ENCODE measurements at regions not wholly inside any gene's neighbourhood (a gene's known extent, or its start where the extent isn't known, plus 50 kb on each side); places are given as distances from the start of the nearest gene placed in this dataset.

DNA sequence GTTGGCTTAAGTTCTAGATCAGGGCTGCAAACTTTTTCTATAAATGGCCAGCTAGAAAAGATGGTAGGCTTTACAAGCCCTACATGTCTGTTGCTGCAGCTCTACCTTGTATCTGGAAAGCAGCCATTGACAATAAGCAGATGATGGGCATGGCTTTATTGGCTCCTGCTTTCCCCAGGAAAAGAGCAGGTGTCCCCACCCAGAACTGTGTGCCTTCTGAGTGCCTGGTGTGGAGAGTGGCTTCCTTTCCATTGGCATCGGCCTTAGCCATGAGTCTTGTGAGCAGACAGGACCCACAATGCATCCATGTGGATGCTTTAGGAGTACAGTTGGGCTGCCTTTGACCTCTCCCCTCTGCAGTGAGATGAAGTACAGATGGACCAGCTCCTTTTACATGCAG, 120.2 kb downstream of the CD8B2 start:
- DNase-seq, result peak in 2 of 5 donors; percentile 31 to 68

DNA sequence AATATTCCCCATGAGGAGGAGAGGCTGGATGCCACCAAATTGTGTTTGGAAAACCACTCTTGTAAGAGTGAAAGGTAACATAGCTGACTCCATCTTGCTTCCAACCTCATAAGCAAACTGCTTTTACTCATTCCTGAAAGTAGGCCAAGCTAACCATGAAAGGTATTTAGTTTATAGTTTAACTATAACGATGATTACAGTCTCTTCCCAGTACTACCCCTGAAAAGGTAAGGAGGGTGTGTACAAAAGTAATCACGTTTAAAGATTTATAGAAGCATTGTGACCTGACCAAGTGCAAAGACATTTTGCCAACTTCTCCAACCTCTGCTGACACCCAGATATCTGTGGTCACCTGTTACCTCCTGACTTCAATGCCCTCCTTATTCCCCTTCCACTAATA, 122.6 kb downstream of the CD8B2 start:
- no peak overlapping the region for H3K27ac ChIP-seq (ENCODE audit: low read depth in 2 of 2, low read length in 2 of 2)
- H3K9me3 ChIP-seq (ENCODE audit: control insufficient read depth in 2 of 3, insufficient read depth in 1 of 3, low read length in 3 of 3), result peaks cover 0 to 4% (median 0%) of the 10 kb centered on the region in 3 donors
- TF ChIP-seq, protein P1, sequence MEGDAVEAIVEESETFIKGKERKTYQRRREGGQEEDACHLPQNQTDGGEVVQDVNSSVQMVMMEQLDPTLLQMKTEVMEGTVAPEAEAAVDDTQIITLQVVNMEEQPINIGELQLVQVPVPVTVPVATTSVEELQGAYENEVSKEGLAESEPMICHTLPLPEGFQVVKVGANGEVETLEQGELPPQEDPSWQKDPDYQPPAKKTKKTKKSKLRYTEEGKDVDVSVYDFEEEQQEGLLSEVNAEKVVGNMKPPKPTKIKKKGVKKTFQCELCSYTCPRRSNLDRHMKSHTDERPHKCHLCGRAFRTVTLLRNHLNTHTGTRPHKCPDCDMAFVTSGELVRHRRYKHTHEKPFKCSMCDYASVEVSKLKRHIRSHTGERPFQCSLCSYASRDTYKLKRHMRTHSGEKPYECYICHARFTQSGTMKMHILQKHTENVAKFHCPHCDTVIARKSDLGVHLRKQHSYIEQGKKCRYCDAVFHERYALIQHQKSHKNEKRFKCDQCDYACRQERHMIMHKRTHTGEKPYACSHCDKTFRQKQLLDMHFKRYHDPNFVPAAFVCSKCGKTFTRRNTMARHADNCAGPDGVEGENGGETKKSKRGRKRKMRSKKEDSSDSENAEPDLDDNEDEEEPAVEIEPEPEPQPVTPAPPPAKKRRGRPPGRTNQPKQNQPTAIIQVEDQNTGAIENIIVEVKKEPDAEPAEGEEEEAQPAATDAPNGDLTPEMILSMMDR (IDR thresholded peaks at IDR 0.05; ENCODE audit: borderline replicate concordance, extremely low read depth, insufficient read depth), result no peak
- no peaks in the 10 kb centered on the region for H3K36me3 ChIP-seq (ENCODE audit: control insufficient read depth in 2 of 3, insufficient read depth in 3 of 3, low read length in 3 of 3)
- FAIRE-seq (no peak), DNase-seq (no peak)
- H3K27me3 ChIP-seq (ENCODE audit: control insufficient read depth, insufficient read depth, low read length), result no peaks in the 10 kb centered on the region
- no peak overlapping the region for H3K4me3 ChIP-seq (ENCODE audit: low read length in 3 of 3)
- H3K4me1 ChIP-seq (ENCODE audit: control insufficient read depth in 2 of 3, insufficient read depth in 2 of 3, low read depth in 1 of 3, low read length in 3 of 3), result peaks cover 0 to 13% (median 0%) of the 10 kb centered on the region in 3 donors
- intact Hi-C loops (cut with DNase I), result no loop called here
- no peak overlapping the region for H3K9ac ChIP-seq (ENCODE audit: low read length in 3 of 3)

More for the DNA sequence above, 120.2 kb downstream of the CD8B2 start:
- Histone ChIP-seq H3K9ac (ENCODE audit: low read length in 3 of 3) (no peak overlapping the region), H3K4me3 (ENCODE audit: low read length in 3 of 3) (no peak overlapping the region), H3K4me1 (ENCODE audit: control insufficient read depth in 2 of 3, insufficient read depth in 2 of 3, low read depth in 1 of 3, low read length in 3 of 3) (peaks cover 0 to 5% (median 0%) of the 10 kb centered on the region in 3 donors), H3K36me3 (ENCODE audit: control insufficient read depth in 2 of 3, insufficient read depth in 3 of 3, low read length in 3 of 3) (no peaks in the 10 kb centered on the region), H3K27ac (ENCODE audit: low read depth in 2 of 2, low read length in 2 of 2) (no peak overlapping the region), H3K9me3 (ENCODE audit: control insufficient read depth in 2 of 3, insufficient read depth in 1 of 3, low read length in 3 of 3) (no peaks in the 10 kb centered on the region), H3K27me3 (ENCODE audit: control insufficient read depth, insufficient read depth, low read length) (no peaks in the 10 kb centered on the region)
- no peak for FAIRE-seq
- TF ChIP-seq, protein P1 (IDR thresholded peaks at IDR 0.05; ENCODE audit: borderline replicate concordance, extremely low read depth, insufficient read depth), result no peak
- intact Hi-C loops (cut with DNase I), result no loop called here

DNA sequence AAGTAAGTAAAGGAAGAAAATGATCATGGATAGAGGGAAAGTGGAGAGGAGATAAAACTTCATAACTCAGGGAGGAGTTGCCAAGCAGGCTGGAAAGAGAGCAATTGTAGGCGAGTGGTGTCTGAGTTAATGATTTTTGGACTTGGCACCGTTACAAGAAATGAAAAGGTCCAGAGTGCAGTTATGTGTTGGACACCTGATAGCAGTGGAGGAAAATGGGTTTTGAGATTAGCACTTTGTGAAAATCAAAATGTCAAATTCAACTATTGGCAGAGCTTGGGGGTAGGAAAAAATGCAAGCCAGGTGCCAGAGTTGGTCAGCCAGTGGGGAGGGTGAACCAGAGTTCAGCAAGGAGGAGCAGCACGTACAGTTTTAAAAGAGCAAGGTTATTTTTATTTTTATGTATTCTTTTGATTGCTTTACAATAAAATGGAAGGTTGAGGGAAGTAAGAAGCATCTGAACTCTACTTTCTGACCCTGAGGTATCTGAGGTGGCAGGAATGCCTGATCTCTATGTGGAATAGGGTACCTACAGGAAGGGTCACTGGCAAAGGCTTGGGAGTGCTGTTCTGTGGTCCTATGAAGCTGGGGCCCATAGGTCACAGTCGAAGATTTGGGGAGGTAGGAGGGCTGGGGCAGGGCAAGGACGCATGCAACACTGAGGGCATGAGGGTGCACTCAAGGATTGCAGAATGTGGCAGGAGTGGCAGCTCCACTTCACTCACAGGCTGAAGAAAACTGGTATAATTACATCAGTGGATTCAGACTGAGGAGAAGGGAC, 127.5 kb downstream of the CD8B2 start:
- intact Hi-C loops (cut with DNase I), result no loop called here
- Histone ChIP-seq H3K27me3 (ENCODE audit: control insufficient read depth, insufficient read depth, low read length) (no peaks in the 10 kb centered on the region), H3K4me1 (ENCODE audit: control insufficient read depth in 2 of 3, insufficient read depth in 2 of 3, low read depth in 1 of 3, low read length in 3 of 3) (peaks cover 0 to 19% (median 5%) of the 10 kb centered on the region in 3 donors), H3K4me3 (ENCODE audit: low read length in 3 of 3) (no peak overlapping the region), H3K27ac (ENCODE audit: low read depth in 2 of 2, low read length in 2 of 2) (peak overlapping the region; percentile 33 to 58), H3K9me3 (ENCODE audit: control insufficient read depth in 2 of 3, insufficient read depth in 1 of 3, low read length in 3 of 3) (peaks cover 0 to 4% (median 0%) of the 10 kb centered on the region in 3 donors), H3K36me3 (ENCODE audit: control insufficient read depth in 2 of 3, insufficient read depth in 3 of 3, low read length in 3 of 3) (no peaks in the 10 kb centered on the region), H3K9ac (ENCODE audit: low read length in 3 of 3) (no peak overlapping the region)
- peak in 2 of 5 donors; percentile 26 to 56 for DNase-seq
- TF ChIP-seq, protein P1 (IDR thresholded peaks at IDR 0.05; ENCODE audit: borderline replicate concordance, extremely low read depth, insufficient read depth), result no peak
- FAIRE-seq, result peak; percentile 94
